ENCODE measurements at regions not wholly inside any gene's neighbourhood (a gene's known extent, or its start where the extent isn't known, plus 50 kb on each side); places are given as distances from the start of the nearest gene placed in this dataset.

DNA sequence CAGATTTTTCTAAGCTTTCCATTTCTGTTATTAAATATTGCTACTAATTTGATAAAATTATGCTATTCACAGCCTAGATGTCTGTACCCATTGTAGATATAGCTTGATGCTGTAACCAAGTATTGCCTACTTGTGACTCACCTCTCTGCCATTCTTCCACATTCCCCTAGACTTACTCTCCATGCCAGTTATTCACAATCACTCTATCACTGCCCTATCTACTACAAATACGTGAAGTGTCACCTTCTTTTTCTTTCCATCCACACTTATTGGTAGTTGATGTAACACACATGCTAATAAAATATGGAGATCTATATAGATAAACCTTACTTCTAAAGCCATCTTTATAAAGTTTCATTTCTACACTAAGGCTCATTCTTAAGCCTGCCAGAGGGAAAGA lies 179.4 kb upstream of the PACRGL start:
- intact Hi-C loops (cut with DNase I): no loop called here
- no peak for ATAC-seq

DNA sequence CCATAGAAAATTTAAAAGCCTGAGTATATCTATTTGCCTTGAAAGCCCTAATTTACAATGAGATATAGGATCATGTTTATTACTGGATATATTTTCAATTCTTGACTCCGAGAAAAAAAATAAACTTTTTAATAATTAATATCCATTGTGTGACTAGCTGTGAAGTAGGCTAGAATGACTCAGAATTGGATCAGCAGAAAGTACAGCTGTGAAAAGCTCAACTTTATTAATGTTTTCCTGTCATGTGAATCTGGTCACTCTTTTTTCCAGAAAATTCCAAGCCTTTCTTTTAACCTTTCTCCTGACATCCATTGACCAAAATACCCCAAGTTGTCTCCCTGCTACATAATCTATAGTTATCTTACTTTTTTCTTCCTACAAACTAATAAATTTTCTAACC lies 171.8 kb upstream of the PACRGL start:
- no peak for ATAC-seq
- 90% methylated on average over 1 of the region's 1 CpG for WGBS
- H3K27ac ChIP-seq (ENCODE audit: low read length): no peak overlapping the region

More for the DNA sequence above, 179.4 kb upstream of the PACRGL start:
- no peak overlapping the region for H3K4me3 ChIP-seq (ENCODE audit: low read length)
- no peaks in the 10 kb centered on the region for H3K4me1 ChIP-seq (ENCODE audit: control insufficient read depth, insufficient read depth, low read length)
- 75% methylated on average over 1 of the region's 1 CpG for WGBS
- no peaks in the 10 kb centered on the region for H3K27me3 ChIP-seq (ENCODE audit: control insufficient read depth, insufficient read depth)
- no peak for DNase-seq
- H3K27ac ChIP-seq (ENCODE audit: low read length): no peak overlapping the region
- H3K9me3 ChIP-seq (ENCODE audit: control insufficient read depth, low read length): no peaks in the 10 kb centered on the region

DNA sequence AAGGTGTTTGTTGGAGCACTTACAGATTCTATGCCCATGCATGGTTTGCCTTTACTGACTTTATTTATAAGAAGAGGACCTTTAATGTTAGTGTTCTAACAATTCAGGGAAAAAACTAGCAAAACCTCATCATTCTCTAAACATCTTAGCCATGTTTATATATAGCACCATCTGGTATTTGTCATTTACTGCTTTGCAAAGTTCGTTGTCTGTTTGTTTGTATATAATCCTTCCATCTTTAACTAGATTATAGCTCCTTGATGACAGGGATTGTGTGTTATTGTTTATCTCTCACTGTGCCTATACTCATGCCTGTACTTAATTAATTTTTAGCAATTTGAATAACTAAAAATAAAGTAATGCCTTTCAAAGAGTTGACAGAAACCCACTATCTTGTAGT lies 170.6 kb upstream of the PACRGL start:
- no peak overlapping the region for H3K4me3 ChIP-seq (ENCODE audit: low read length)
- DNase-seq (no peak), ATAC-seq (no peak)
- H3K4me1 ChIP-seq (ENCODE audit: control insufficient read depth, insufficient read depth, low read length): no peaks in the 10 kb centered on the region
- H3K9me3 ChIP-seq (ENCODE audit: control insufficient read depth, low read length): no peaks in the 10 kb centered on the region
- H3K27ac ChIP-seq (ENCODE audit: low read length): no peak overlapping the region
- intact Hi-C loops (cut with DNase I): no loop called here
- no peaks in the 10 kb centered on the region for H3K27me3 ChIP-seq (ENCODE audit: control insufficient read depth, insufficient read depth)
- 45% methylated on average over 1 of the region's 1 CpG for WGBS

More for the DNA sequence above, 171.8 kb upstream of the PACRGL start:
- DNase-seq: no peak
- intact Hi-C loops (cut with DNase I): no loop called here
- no peaks in the 10 kb centered on the region for H3K9me3 ChIP-seq (ENCODE audit: control insufficient read depth, low read length)
- no peaks in the 10 kb centered on the region for H3K27me3 ChIP-seq (ENCODE audit: control insufficient read depth, insufficient read depth)
- H3K4me3 ChIP-seq (ENCODE audit: low read length): no peak overlapping the region
- no peaks in the 10 kb centered on the region for H3K4me1 ChIP-seq (ENCODE audit: control insufficient read depth, insufficient read depth, low read length)

DNA sequence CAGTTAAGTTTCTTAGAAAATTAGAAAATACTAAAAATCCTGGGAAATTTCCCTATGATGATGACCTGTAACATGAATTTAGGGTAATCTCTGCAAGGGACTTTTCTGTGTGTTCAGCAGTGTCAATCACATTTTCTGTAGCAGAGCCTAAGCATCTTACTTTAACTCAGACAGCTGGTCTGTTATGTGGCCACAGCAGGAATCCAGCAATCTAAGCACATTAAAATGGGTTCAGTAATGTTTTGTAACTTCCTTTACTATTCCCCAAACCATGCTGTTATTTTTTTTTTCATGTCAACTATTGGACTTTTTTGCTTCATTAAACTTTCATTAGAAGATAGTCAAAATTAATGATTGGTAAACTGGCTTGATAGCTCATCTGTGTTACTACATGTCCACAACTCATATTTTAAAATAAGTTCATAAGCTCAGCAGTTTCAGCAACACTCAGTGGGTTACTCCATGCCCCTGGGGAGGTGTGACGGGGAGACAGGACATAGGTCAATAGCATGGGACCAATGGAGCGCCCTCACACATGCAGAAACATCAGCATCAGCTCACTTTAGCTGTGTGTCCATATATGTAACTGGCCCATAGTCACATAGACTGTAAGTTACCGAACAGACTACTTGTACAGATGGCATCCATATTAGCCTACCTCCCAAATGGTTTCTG lies 168.0 kb upstream of the PACRGL start:
- no peak for ATAC-seq
- DNase-seq: no peak
- Histone ChIP-seq H3K4me1 (ENCODE audit: control insufficient read depth, insufficient read depth, low read length) (no peaks in the 10 kb centered on the region), H3K4me3 (ENCODE audit: low read length) (no peak overlapping the region), H3K27ac (ENCODE audit: low read length) (no peak overlapping the region), H3K27me3 (ENCODE audit: control insufficient read depth, insufficient read depth) (no peaks in the 10 kb centered on the region), H3K9me3 (ENCODE audit: control insufficient read depth, low read length) (no peaks in the 10 kb centered on the region)
- intact Hi-C loops (cut with DNase I): no loop called here
- 91% methylated on average over 3 of the region's 3 CpGs for WGBS

DNA sequence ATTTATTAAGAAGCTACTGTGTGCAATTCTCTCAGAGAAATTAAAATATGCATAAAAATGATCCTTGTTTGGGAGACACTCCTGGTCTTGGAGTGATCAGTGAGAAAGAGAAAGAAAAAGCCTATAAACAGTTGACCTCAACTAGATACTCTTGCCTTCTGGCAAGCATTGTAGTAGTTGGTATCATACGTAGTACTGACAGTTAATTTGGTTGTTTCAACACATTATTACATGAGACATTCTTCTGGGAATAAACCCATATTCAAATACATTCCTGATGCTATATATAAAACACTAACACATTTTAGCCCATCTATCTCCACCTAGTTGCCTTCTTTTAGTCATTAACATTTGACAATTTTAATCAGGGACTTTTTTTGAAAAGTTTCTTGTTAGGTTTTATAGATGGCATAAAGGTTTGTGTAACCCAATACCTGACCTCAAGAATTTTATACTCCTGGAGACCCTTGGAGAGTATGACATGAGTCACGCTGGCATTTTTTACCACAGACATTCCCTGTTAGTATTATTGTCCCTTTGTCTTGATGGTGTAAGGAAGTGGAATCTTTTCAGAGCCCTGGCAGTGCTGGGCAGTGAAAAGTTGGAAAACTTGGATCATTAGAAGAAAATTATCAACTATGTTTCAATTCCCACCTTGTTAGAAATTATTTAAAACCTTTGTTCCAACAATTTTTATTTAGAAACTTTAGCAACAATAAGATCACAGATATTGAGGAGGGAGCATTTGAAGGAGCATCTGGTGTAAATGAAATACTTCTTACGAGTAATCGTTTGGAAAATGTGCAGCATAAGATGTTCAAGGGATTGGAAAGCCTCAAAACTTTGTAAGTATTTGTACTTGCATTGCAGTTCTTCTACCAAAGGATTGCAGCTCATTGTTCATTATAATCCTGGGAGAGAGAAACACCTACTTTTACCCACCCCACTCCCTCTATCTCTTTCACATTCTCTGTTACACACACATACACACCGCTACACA lies 167.1 kb upstream of the PACRGL start:
- 91% methylated on average over 5 of the region's 5 CpGs for WGBS
- no peak overlapping the region for H3K27ac ChIP-seq (ENCODE audit: low read length)
- intact Hi-C loops (cut with DNase I): no loop called here
- no peak overlapping the region for H3K4me3 ChIP-seq (ENCODE audit: low read length)
- no peak for DNase-seq
- H3K27me3 ChIP-seq (ENCODE audit: control insufficient read depth, insufficient read depth): no peaks in the 10 kb centered on the region
- ATAC-seq: no peak
- H3K4me1 ChIP-seq (ENCODE audit: control insufficient read depth, insufficient read depth, low read length): no peaks in the 10 kb centered on the region
- no peaks in the 10 kb centered on the region for H3K9me3 ChIP-seq (ENCODE audit: control insufficient read depth, low read length)

DNA sequence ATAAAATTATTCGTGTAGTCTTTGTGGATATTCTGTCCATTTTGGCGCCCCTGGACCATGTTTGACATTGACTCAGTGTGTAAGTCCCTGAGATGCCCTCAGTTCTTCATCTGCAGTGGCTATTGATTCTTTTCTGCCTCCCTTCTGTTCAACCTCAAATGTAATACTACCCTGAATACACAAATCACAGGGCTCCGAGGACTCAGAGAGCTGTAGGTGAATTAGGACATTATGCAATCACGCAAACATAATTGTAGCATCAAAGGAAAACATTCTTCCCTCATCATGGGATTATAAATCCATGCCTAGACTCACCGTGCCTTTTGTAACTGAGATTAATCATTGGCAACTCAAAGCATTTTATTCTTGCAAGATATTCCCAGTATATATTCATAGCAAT lies 161.4 kb upstream of the PACRGL start:
- Histone ChIP-seq H3K27ac (ENCODE audit: low read length) (no peak overlapping the region), H3K9me3 (ENCODE audit: control insufficient read depth, low read length) (no peaks in the 10 kb centered on the region), H3K4me1 (ENCODE audit: control insufficient read depth, insufficient read depth, low read length) (no peaks in the 10 kb centered on the region), H3K4me3 (ENCODE audit: low read length) (no peak overlapping the region), H3K27me3 (ENCODE audit: control insufficient read depth, insufficient read depth) (no peaks in the 10 kb centered on the region)
- ATAC-seq (no peak), DNase-seq (no peak)
- intact Hi-C loops (cut with DNase I): no loop called here
- 90% methylated on average over 5 of the region's 5 CpGs for WGBS

DNA sequence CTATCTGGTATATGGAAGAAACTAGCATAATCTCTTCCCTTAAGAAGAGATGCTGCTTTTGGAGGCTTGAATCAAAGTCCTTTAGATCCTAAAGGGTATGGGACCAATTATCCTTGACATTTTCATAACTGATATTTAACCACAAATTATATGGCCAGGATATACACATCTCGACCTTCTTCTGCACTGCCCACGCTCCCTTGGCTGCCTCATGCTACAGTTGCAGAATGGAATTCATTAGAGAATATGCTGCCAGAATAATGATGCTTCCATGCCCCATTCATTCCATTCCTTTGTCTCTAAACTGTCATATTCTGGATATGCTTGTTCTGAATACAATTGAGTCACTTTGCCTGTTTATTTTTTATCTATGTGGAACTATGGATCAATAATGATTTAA lies 157.1 kb upstream of the PACRGL start:
- H3K9me3 ChIP-seq (ENCODE audit: control insufficient read depth, low read length): no peaks in the 10 kb centered on the region
- no peaks in the 10 kb centered on the region for H3K27me3 ChIP-seq (ENCODE audit: control insufficient read depth, insufficient read depth)
- WGBS: 70% methylated on average over 2 of the region's 2 CpGs
- no peak for DNase-seq
- H3K4me3 ChIP-seq (ENCODE audit: low read length): no peak overlapping the region
- intact Hi-C loops (cut with DNase I): loop anchor here in 3 of 4 donors (5.0 to 10.0 kb wide), 2 partner anchors 118 to 121 kb away; no protein-coding TSS in a partner anchor
- no peak overlapping the region for H3K27ac ChIP-seq (ENCODE audit: low read length)
- no peaks in the 10 kb centered on the region for H3K4me1 ChIP-seq (ENCODE audit: control insufficient read depth, insufficient read depth, low read length)
- no peak for ATAC-seq

DNA sequence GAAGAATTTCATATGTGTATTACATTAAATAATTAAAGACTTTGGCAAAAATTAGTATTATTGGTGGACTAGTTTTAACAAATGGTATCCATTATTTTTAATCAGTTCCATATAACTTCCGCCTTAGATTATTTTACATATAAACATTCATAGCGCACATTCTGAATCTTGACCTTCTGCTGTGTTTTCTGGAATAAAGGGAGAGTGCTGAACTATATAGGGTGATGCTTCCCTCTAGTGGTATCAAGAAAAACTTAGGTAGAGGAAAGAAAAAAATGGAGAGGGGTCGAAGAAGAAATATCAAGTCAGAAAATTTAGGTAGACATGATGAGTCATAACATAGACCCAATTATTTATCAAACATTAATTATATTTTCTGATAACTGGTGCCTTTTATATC lies 155.6 kb upstream of the PACRGL start:
- H3K4me1 ChIP-seq (ENCODE audit: control insufficient read depth, insufficient read depth, low read length): no peaks in the 10 kb centered on the region
- WGBS: 21% methylated on average over 3 of the region's 3 CpGs
- H3K9me3 ChIP-seq (ENCODE audit: control insufficient read depth, low read length): no peaks in the 10 kb centered on the region
- no peak overlapping the region for H3K27ac ChIP-seq (ENCODE audit: low read length)
- intact Hi-C loops (cut with DNase I): loop anchor here (2.0 to 10.0 kb wide), 3 partner anchors 120 to 122 kb away; no protein-coding TSS in a partner anchor
- H3K4me3 ChIP-seq (ENCODE audit: low read length): no peak overlapping the region
- no peaks in the 10 kb centered on the region for H3K27me3 ChIP-seq (ENCODE audit: control insufficient read depth, insufficient read depth)
- ATAC-seq: peak; percentile 48 to 57
- no peak for DNase-seq

DNA sequence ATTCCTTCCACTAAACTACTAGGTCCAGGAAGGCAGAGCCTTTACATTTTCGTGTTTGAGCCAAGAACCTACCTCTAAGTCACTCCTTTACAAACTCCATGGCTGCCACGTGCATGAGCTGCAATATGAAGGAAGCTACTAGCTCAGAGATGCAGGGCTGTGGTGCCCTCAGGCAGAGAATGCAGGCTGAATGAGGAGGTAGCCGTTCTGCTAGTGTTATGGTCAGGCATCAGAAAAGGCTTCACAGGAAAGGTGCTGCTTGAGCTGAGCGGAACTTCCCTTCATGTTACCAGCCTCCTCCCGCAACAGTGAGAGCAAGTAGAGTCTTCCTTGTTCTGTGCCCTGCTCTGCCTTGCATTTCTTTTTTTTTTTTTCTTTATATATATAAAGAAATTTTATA lies 148.3 kb upstream of the PACRGL start:
- Histone ChIP-seq H3K27ac (ENCODE audit: low read length) (no peak overlapping the region), H3K4me1 (ENCODE audit: control insufficient read depth, insufficient read depth, low read length) (no peaks in the 10 kb centered on the region), H3K4me3 (ENCODE audit: low read length) (no peak overlapping the region), H3K27me3 (ENCODE audit: control insufficient read depth, insufficient read depth) (no peaks in the 10 kb centered on the region), H3K9me3 (ENCODE audit: control insufficient read depth, low read length) (no peaks in the 10 kb centered on the region)
- ATAC-seq: no peak
- intact Hi-C loops (cut with DNase I): no loop called here
- 79% methylated on average over 5 of the region's 5 CpGs for WGBS
- no peak for DNase-seq

DNA sequence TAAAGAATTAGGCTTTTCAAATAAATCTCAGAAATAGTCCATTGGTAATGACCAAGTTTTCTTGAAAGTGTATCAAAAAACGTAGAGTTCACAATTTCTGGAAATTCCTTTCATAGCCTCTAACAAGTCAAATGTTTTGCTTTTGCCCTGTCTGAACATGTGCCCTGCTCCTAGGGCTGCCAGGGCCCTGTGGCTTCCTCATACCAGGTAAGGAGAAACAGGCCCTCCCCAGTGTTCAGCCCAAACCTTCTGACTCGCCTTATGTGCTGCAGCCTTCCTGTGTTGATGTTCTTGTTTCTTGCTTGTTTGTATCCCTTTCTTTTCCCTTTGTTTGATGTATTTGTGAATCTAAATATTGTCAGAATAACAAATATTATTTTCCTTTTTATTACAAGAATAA lies 146.1 kb upstream of the PACRGL start:
- intact Hi-C loops (cut with DNase I): no loop called here
- WGBS: 78% methylated on average over 2 of the region's 2 CpGs
- H3K27me3 ChIP-seq (ENCODE audit: control insufficient read depth, insufficient read depth): no peaks in the 10 kb centered on the region
- ATAC-seq (no peak), DNase-seq (no peak)
- H3K27ac ChIP-seq (ENCODE audit: low read length): no peak overlapping the region
- no peaks in the 10 kb centered on the region for H3K4me1 ChIP-seq (ENCODE audit: control insufficient read depth, insufficient read depth, low read length)
- H3K9me3 ChIP-seq (ENCODE audit: control insufficient read depth, low read length): no peaks in the 10 kb centered on the region
- H3K4me3 ChIP-seq (ENCODE audit: low read length): no peak overlapping the region

DNA sequence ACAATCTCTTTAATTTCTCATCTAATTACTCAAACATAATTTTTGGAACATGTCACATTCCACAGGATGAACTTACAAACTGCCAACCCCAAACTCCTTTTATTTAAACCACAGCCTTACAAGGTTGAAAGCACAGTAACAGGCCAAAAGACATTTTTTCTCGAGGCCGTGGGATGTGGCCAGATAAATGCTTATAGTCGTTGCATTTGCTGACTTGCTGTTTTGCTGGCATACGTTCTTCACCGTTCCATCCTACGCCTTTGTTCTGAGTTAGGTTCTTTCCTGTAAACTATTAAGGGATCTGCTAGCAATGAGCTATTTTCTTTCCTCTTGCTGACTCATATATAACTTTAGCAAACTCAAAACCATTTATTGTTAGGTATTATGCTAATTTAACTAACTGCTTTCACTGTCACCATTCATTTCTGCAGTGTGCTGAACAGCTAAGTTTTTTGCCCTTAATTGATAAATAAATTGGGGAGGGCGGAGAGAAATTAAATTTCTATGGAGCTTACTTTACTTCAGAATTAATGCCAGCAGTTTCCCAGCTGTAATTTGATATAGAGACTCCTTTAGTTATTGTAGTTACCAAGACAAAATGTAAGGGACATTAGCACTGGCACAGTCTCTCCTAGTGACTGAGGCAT lies 135.1 kb upstream of the PACRGL start:
- Histone ChIP-seq H3K27me3 (ENCODE audit: control insufficient read depth, insufficient read depth) (no peaks in the 10 kb centered on the region), H3K4me1 (ENCODE audit: control insufficient read depth, insufficient read depth, low read length) (no peaks in the 10 kb centered on the region), H3K27ac (ENCODE audit: low read length) (no peak overlapping the region), H3K9me3 (ENCODE audit: control insufficient read depth, low read length) (no peaks in the 10 kb centered on the region), H3K4me3 (ENCODE audit: low read length) (no peak overlapping the region)
- 51% methylated on average over 7 of the region's 7 CpGs for WGBS
- intact Hi-C loops (cut with DNase I): no loop called here
- DNase-seq: no peak
- ATAC-seq: no peak
